HepG2 (cell line): ENCODE measurements at regions not wholly inside any gene's neighbourhood (a gene's known extent, or its start where the extent isn't known, plus 50 kb on each side); places are given as distances from the start of the nearest gene placed in this dataset.

Experiments used
- ATAC-seq: fragments of 200-7000 bp; cut with Tn5 transposase; 3 replicates; pipeline ENCODE4 v1.9.1; 2020; ENCODE audit warnings: mild to moderate bottlenecking, moderate library complexity
- BruUV-seq: library from RNA; stranded (reverse); fragments of 400-500 nt; replicated peaks from 2 replicates; lab custom pipeline; 2021; lab: Mats Ljungman, UMichigan
- CTCF ChIA-PET: fragments of 300-600 bp; formaldehyde crosslinking; extraction: SDS; loops from one replicate; lab custom pipeline; 2021; ENCODE audit warnings: low total read pairs, inconsistent platforms, low intra/inter-chr PET ratio; lab: Yijun Ruan, JAX
- POLR2A ChIA-PET: fragments of 350-600 bp; sonication (Branson Sonifier 250); formaldehyde crosslinking; loops from one replicate; lab custom pipeline; 2020; ENCODE audit warnings: antibody characterized with exemption, inconsistent platforms; lab: Yijun Ruan, JAX
- DNase-seq: peaks from one replicate; pipeline ENCODE4 v3.0.0-alpha.2; 2015; ENCODE audit warnings: low spot score
- FAIRE-seq: peaks from 3 replicates; lab custom pipeline; 2011; peaks lifted over from hg19 to GRCh38; lab: Jason Lieb, UNC
- H2AFZ ChIP-seq: one replicate; pipeline ENCODE4 v1.6.1; 2011; ENCODE audit warnings: low read length, inconsistent platforms
- H3K27ac ChIP-seq: fragments of 300-600 bp; 3 replicates; pipeline ENCODE4 v1.8.0; 2011; ENCODE audit warnings: mixed run types, mild to moderate bottlenecking, mixed read lengths, low read length, inconsistent platforms; ENCODE audit not compliant: insufficient read depth; ENCODE audit errors: extremely low read length
- H3K27me3 ChIP-seq, 2 experiments: fragments of 200-600 bp in 1 of 2; 2 replicates in 1 of 2; 3 replicates in 1 of 2; pipeline versions ENCODE4 v1.6.0 to v1.8.0; 2011; ENCODE audit warnings: low read length in 2 of 2, mild to moderate bottlenecking in 2 of 2, moderate library complexity in 2 of 2, inconsistent platforms in 1 of 2; ENCODE audit not compliant: insufficient read depth in 2 of 2, control insufficient read depth in 1 of 2
- H3K36me3 ChIP-seq, 2 experiments: fragments of 200-600 bp in 1 of 2; replicated peaks in 1 of 2; 2 replicates in 1 of 2; 3 replicates in 1 of 2; pipeline versions ENCODE4 v1.5.1 to v1.8.0; 2011; ENCODE audit warnings: low read length in 2 of 2, inconsistent platforms in 1 of 2; ENCODE audit not compliant: insufficient read depth in 2 of 2, control insufficient read depth in 1 of 2
- H3K4me1 ChIP-seq: 2 replicates; pipeline ENCODE4 v1.5.1; 2012; ENCODE audit warnings: low read length, inconsistent platforms; ENCODE audit not compliant: insufficient read depth
- H3K4me2 ChIP-seq: 2 replicates; pipeline ENCODE4 v1.6.0; 2011; ENCODE audit warnings: low read depth, low read length, inconsistent platforms
- H3K4me3 ChIP-seq, 3 experiments: fragments of 200-600 bp in 1 of 3; sonication (generic), shearing (Covaris generic) in 1 of 3; replicated peaks in 1 of 3; 2 replicates each; pipeline ENCODE4 v1.5.1; 2011 to 2016; ENCODE audit warnings: low read length in 3 of 3, inconsistent platforms in 2 of 3, low read depth in 2 of 3, mild to moderate bottlenecking in 2 of 3, control low read depth in 1 of 3, mixed read lengths in 1 of 3; ENCODE audit not compliant: insufficient read depth in 1 of 3
- H3K79me2 ChIP-seq: one replicate; pipeline ENCODE4 v1.6.1; 2011; ENCODE audit warnings: low read length, inconsistent platforms; ENCODE audit not compliant: insufficient read depth
- H3K9ac ChIP-seq: 2 replicates; pipeline ENCODE4 v1.6.0; 2011; ENCODE audit warnings: mild to moderate bottlenecking, low read depth, low read length, inconsistent platforms; ENCODE audit not compliant: insufficient read depth
- H3K9me3 ChIP-seq: 2 replicates; pipeline ENCODE4 v1.5.1; 2012; ENCODE audit warnings: mild to moderate bottlenecking, low read length
- H4K20me1 ChIP-seq: 2 replicates; pipeline ENCODE4 v1.6.0; 2011; ENCODE audit warnings: inconsistent platforms, mild to moderate bottlenecking, low read length, moderate library complexity; ENCODE audit not compliant: insufficient read depth
- CREB1 ChIP-seq, 2 experiments: fragments of 450-650 bp in 1 of 2; IDR thresholded peaks; 2 replicates each; pipeline ENCODE4 v1.6.1; 2016 to 2017; ENCODE audit warnings: control low read depth in 1 of 2, mild to moderate bottlenecking in 1 of 2, missing compliant biosample characterization in 1 of 2, missing genetic modification characterization in 1 of 2
- NRL ChIP-seq: sonication (generic); formaldehyde crosslinking; IDR thresholded peaks from 2 replicates; pipeline ENCODE4 v1.5.0; 2020; ENCODE audit warnings: missing genetic modification reagents, mild to moderate bottlenecking, moderate library complexity, borderline replicate concordance
- TCF12 ChIP-seq, 2 experiments: fragments of 450-650 bp in 1 of 2; sonication (generic) in 1 of 2; formaldehyde crosslinking in 1 of 2; IDR thresholded peaks; 2 replicates each; pipeline versions ENCODE4 v1.6.1 to v1.8.0; 2017 to 2022; ENCODE audit warnings: antibody characterized with exemption in 1 of 2, mild to moderate bottlenecking in 1 of 2, missing genetic modification reagents in 1 of 2, moderate library complexity in 1 of 2
- ZNF251 ChIP-seq: sonication (generic); formaldehyde crosslinking; IDR thresholded peaks from 2 replicates; pipeline ENCODE4 v1.9.0; 2021; ENCODE audit warnings: mild to moderate bottlenecking, missing genetic modification reagents
- ZNF580 ChIP-seq: IDR thresholded peaks from 2 replicates; pipeline ENCODE4 v1.6.1; 2016; ENCODE audit warnings: low read depth, borderline replicate concordance
- WGBS: methylation state at CpG from one replicate; pipeline ENCODE4 v1.1.6; 2017; ENCODE audit warnings: low lambda C conversion rate; 5-methylcytosine and 5-hydroxymethylcytosine counted together
- in situ Hi-C: cut with HindIII; loops from 2 replicates; pipeline ENCODE4 v1.10.0; 2017; ENCODE audit warnings: low pct_unique_long_range_greater_than_20kb; ENCODE audit not compliant: extremely low pct_ligation_motif_present
- intact Hi-C: fragments of 100-400 bp; cut with micrococcal nuclease; formaldehyde crosslinking; loops from one replicate; pipeline ENCODE4 v1.10.0; 2022; ENCODE audit not compliant: unreplicated experiment

- H3K79me2 ChIP-seq, result no peaks in the 10 kb centered on the region
- TF ChIP-seq ZNF251 (CRISPR knock-in tag) (no peak), NRL (CRISPR knock-in tag) (no peak), ZNF580 (CRISPR knock-in tag) (no peak)
- H3K36me3 ChIP-seq, result no peaks in the 10 kb centered on the region
- H3K4me2 ChIP-seq, result no peak overlapping the region
- H3K27ac ChIP-seq, result no peak overlapping the region
- DNase-seq (no peak), FAIRE-seq (no peak), ATAC-seq (no peak)
- H3K27me3 ChIP-seq, result peaks cover 0 to 5% of the 10 kb centered on the region in 2 experiments; a peak in 1 of 5 replicates
- in situ Hi-C loops (no loop called here), intact Hi-C loops (no loop called here)
- POLR2A ChIA-PET, result no interaction called here
- no peak overlapping the region for H3K9ac ChIP-seq
- no peaks in the 10 kb centered on the region for H4K20me1 ChIP-seq
- H2AFZ ChIP-seq, result no peak overlapping the region
- H3K4me1 ChIP-seq, result no peaks in the 10 kb centered on the region
- H3K9me3 ChIP-seq, result no peaks in the 10 kb centered on the region
- no TSS peak for BruUV-seq
- CTCF ChIA-PET, result no interaction called here
- H3K4me3 ChIP-seq, result no peak overlapping the region
- under 1% methylated on average over 3 of the region's 3 CpGs for WGBS
Observed at GRCh38 chr7:46230298-46230989, 309.4 kb upstream of the IGFBP3 start.

GRCh38 chr7:46229409-46229808, 308.3 kb upstream of the IGFBP3 start:
- no peaks in the 10 kb centered on the region for H3K79me2 ChIP-seq
- H3K4me3 ChIP-seq, result no peak overlapping the region
- H3K36me3 ChIP-seq, result no peaks in the 10 kb centered on the region
- no peak overlapping the region for H2AFZ ChIP-seq
- TF ChIP-seq CREB1 (IDR thresholded peaks at IDR 0.05), result peak; percentile 54
- no peak for TF ChIP-seq CREB1 (CRISPR knock-in tag; IDR thresholded peaks at IDR 0.05)
- no peak for TF ChIP-seq TCF12 (IDR thresholded peaks at IDR 0.05)
- no peak for TF ChIP-seq TCF12 (CRISPR knock-in tag; IDR thresholded peaks at IDR 0.05)
- BruUV-seq, result no TSS peak
- no peaks in the 10 kb centered on the region for H4K20me1 ChIP-seq
- intact Hi-C loops (no loop called here), in situ Hi-C loops (no loop called here)
- no peaks in the 10 kb centered on the region for H3K4me1 ChIP-seq
- DNase-seq (peak; percentile 10), FAIRE-seq (no peak), ATAC-seq (no peak)
- H3K27me3 ChIP-seq, result peaks cover 0 to 5% of the 10 kb centered on the region in 2 experiments; a peak in 1 of 5 replicates
- no peak overlapping the region for H3K27ac ChIP-seq
- H3K9me3 ChIP-seq, result no peaks in the 10 kb centered on the region
- 11% methylated on average over 4 of the region's 4 CpGs for WGBS
- H3K9ac ChIP-seq, result no peak overlapping the region
- no peak overlapping the region for H3K4me2 ChIP-seq
- ChIA-PET CTCF (no interaction called here), POLR2A (no interaction called here)
